Natural killer cell treated with Interleukin-12 subunit alpha and Interleukin-12 subunit beta and Interleukin-15 and Interleukin-18, amount 100 ng/mL, for 72 hours (primary cell): ENCODE measurements at regions not wholly inside any gene's neighbourhood (a gene's known extent, or its start where the extent isn't known, plus 50 kb on each side); places are given as distances from the start of the nearest gene placed in this dataset.
"Not testable (repeated sequence)": the region's sequence is repeated elsewhere in the genome, so short reads cannot be mapped to it uniquely, and the experiment has no call there.

Experiments
- ATAC-seq, 2 donors: fragments of 150-1000 bp; cut with Tn5 transposase in 1 of 2; sonication (Bioruptor Pico), chemical (Tn5 transposase) in 1 of 2; 2 replicates each; pipeline ENCODE4 v1.10.0; 2021
- DNase-seq: peaks from one replicate; pipeline ENCODE4 v3.0.0; 2022; ENCODE audit warnings: low spot score
- H3K27ac Mint-ChIP-seq, 2 donors: 1 replicate in 1 of 2; 2 replicates in 1 of 2; pipeline ENCODE4 v1.8.0; 2022; ENCODE audit warnings: mixed read lengths in 2 of 2, mild to moderate bottlenecking in 1 of 2, moderate library complexity in 1 of 2
- H3K27me3 Mint-ChIP-seq, 2 donors: 1 replicate in 1 of 2; 2 replicates in 1 of 2; pipeline ENCODE4 v1.8.0; 2022; ENCODE audit warnings: mixed read lengths in 2 of 2
- H3K36me3 Mint-ChIP-seq: one replicate; pipeline ENCODE4 v1.8.0; 2022; ENCODE audit warnings: mixed read lengths
- H3K4me1 Mint-ChIP-seq, 2 donors: 1 replicate in 1 of 2; 2 replicates in 1 of 2; pipeline ENCODE4 v1.8.0; 2022; ENCODE audit warnings: low read depth in 2 of 2, mixed read lengths in 2 of 2, mild to moderate bottlenecking in 1 of 2
- H3K4me3 Mint-ChIP-seq: one replicate; pipeline ENCODE4 v1.8.0; 2022; ENCODE audit warnings: mixed read lengths
- H3K9me3 Mint-ChIP-seq: 2 replicates; pipeline ENCODE4 v1.8.0; 2022; ENCODE audit warnings: mixed read lengths

- ATAC-seq (no peak), DNase-seq (no peak)
- Mint-ChIP-seq H3K27me3 (no peaks in the 10 kb centered on the region), H3K4me1 (peaks cover 13 to 17% of the 10 kb centered on the region in 2 donors), H3K9me3 (no peaks in the 10 kb centered on the region), H3K4me3 (no peak overlapping the region), H3K27ac (no peak overlapping the region), H3K36me3 (no peaks in the 10 kb centered on the region)
These were observed 518.8 kb upstream of the ACVR2A start for GRCh38 chr2:147325990-147326389.

- Mint-ChIP-seq H3K9me3 (peaks cover 13% of the 10 kb centered on the region), H3K36me3 (peaks cover 19% of the 10 kb centered on the region), H3K27ac (no peak overlapping the region), H3K4me1 (no peaks in the 10 kb centered on the region), H3K4me3 (no peak overlapping the region), H3K27me3 (no peaks in the 10 kb centered on the region)
- DNase-seq, result no peak
- no peak for ATAC-seq
These were observed 524.7 kb upstream of the ACVR2A start for GRCh38 chr2:147320146-147320545.

- DNase-seq (no peak), ATAC-seq (no peak)
- Mint-ChIP-seq H3K27ac (no peak overlapping the region), H3K36me3 (no peaks in the 10 kb centered on the region), H3K27me3 (peaks cover 0 to 2% of the 10 kb centered on the region in 2 donors), H3K9me3 (no peaks in the 10 kb centered on the region), H3K4me3 (no peak overlapping the region), H3K4me1 (no peaks in the 10 kb centered on the region)
These were observed 533.8 kb upstream of the ACVR2A start for GRCh38 chr2:147311058-147311430.

- no peaks in the 10 kb centered on the region for H3K36me3 Mint-ChIP-seq
- H3K27ac Mint-ChIP-seq, result no peak overlapping the region
- peaks cover 0 to 2% of the 10 kb centered on the region in 2 donors for H3K27me3 Mint-ChIP-seq
- H3K4me1 Mint-ChIP-seq, result no peaks in the 10 kb centered on the region
- H3K9me3 Mint-ChIP-seq, result no peaks in the 10 kb centered on the region
- no peak for ATAC-seq
- no peak overlapping the region for H3K4me3 Mint-ChIP-seq
- DNase-seq, result no peak
These were observed 534.3 kb upstream of the ACVR2A start for GRCh38 chr2:147310335-147311057.

- peak overlapping the region; percentile 42 to 63 for H3K27ac Mint-ChIP-seq
- H3K4me3 Mint-ChIP-seq, result peak overlapping the region; percentile 49
- H3K4me1 Mint-ChIP-seq, result peaks cover 15 to 21% of the 10 kb centered on the region in 2 donors
- peak; percentile 75 to 84 for ATAC-seq
- H3K27me3 Mint-ChIP-seq, result peaks cover 0 to 13% of the 10 kb centered on the region in 2 donors
- DNase-seq, result no peak
- peaks cover 5% of the 10 kb centered on the region for H3K9me3 Mint-ChIP-seq
- H3K36me3 Mint-ChIP-seq, result peaks cover 5% of the 10 kb centered on the region
These were observed 547.0 kb upstream of the ACVR2A start for GRCh38 chr2:147297820-147298219.

GRCh38 chr2:147294825-147295392 is 549.9 kb upstream of the ACVR2A start:
- H3K36me3 Mint-ChIP-seq, result peaks cover 5% of the 10 kb centered on the region
- peak overlapping the region in 1 of 2 donors; percentile 29 for H3K27ac Mint-ChIP-seq
- no peak for DNase-seq
- H3K9me3 Mint-ChIP-seq, result peaks cover 5% of the 10 kb centered on the region
- H3K27me3 Mint-ChIP-seq, result peaks cover 0 to 10% of the 10 kb centered on the region in 2 donors
- ATAC-seq, result no peak
- peaks cover 19 to 26% of the 10 kb centered on the region in 2 donors for H3K4me1 Mint-ChIP-seq
- H3K4me3 Mint-ChIP-seq, result no peak overlapping the region

- DNase-seq (no peak), ATAC-seq (peak in 1 of 2 donors; percentile 22)
- H3K36me3 Mint-ChIP-seq, result peaks cover 5% of the 10 kb centered on the region
- H3K9me3 Mint-ChIP-seq, result peaks cover 5% of the 10 kb centered on the region
- peak overlapping the region in 1 of 2 donors; percentile 29 for H3K27ac Mint-ChIP-seq
- peaks cover 23 to 27% of the 10 kb centered on the region in 2 donors for H3K4me1 Mint-ChIP-seq
- peaks cover 0 to 7% of the 10 kb centered on the region in 2 donors for H3K27me3 Mint-ChIP-seq
- peak overlapping the region; percentile 12 for H3K4me3 Mint-ChIP-seq
These were observed 550.6 kb upstream of the ACVR2A start for GRCh38 chr2:147293991-147294824.

GRCh38 chr2:147288131-147288530 is 556.7 kb upstream of the ACVR2A start:
- peak overlapping the region; percentile 1 to 57 for H3K27ac Mint-ChIP-seq
- no peaks in the 10 kb centered on the region for H3K27me3 Mint-ChIP-seq
- H3K4me3 Mint-ChIP-seq, result peak overlapping the region; percentile 55
- DNase-seq, result no peak
- peak; percentile 72 to 92 for ATAC-seq
- peaks cover 20 to 21% of the 10 kb centered on the region in 2 donors for H3K4me1 Mint-ChIP-seq
- H3K9me3 Mint-ChIP-seq, result peaks cover 3% of the 10 kb centered on the region
- H3K36me3 Mint-ChIP-seq, result no peaks in the 10 kb centered on the region

GRCh38 chr2:147275943-147276342 is 568.9 kb upstream of the ACVR2A start:
- ATAC-seq (no peak), DNase-seq (no peak)
- H3K27ac Mint-ChIP-seq, result no peak overlapping the region
- peaks cover 6% of the 10 kb centered on the region for H3K36me3 Mint-ChIP-seq
- H3K27me3 Mint-ChIP-seq, result peaks cover 0 to 6% of the 10 kb centered on the region in 2 donors
- H3K9me3 Mint-ChIP-seq, result peaks cover 6% of the 10 kb centered on the region
- H3K4me3 Mint-ChIP-seq, result no peak overlapping the region
- peaks cover 0 to 3% of the 10 kb centered on the region in 2 donors for H3K4me1 Mint-ChIP-seq

- H3K36me3 Mint-ChIP-seq, result peaks cover 13% of the 10 kb centered on the region
- no peak for ATAC-seq
- H3K4me3 Mint-ChIP-seq, result no peak overlapping the region
- no peak overlapping the region for H3K27ac Mint-ChIP-seq
- H3K27me3 Mint-ChIP-seq, result peaks cover 0 to 6% of the 10 kb centered on the region in 2 donors
- peaks cover 13% of the 10 kb centered on the region for H3K9me3 Mint-ChIP-seq
- H3K4me1 Mint-ChIP-seq, result peaks cover 0 to 5% of the 10 kb centered on the region in 2 donors
- DNase-seq, result no peak
These were observed 571.2 kb upstream of the ACVR2A start for GRCh38 chr2:147273628-147274027.

GRCh38 chr2:147273106-147273505 is 571.7 kb upstream of the ACVR2A start:
- Mint-ChIP-seq H3K27ac (no peak overlapping the region), H3K9me3 (peaks cover 13% of the 10 kb centered on the region), H3K36me3 (peaks cover 13% of the 10 kb centered on the region), H3K4me3 (no peak overlapping the region), H3K4me1 (peaks cover 0 to 7% of the 10 kb centered on the region in 2 donors), H3K27me3 (peaks cover 0 to 6% of the 10 kb centered on the region in 2 donors)
- DNase-seq (no peak), ATAC-seq (no peak)

- not testable (repeated sequence) for H3K4me1 Mint-ChIP-seq, H3K27me3 Mint-ChIP-seq
These were observed 575.2 kb upstream of the ACVR2A start for GRCh38 chr2:147269581-147269980.

GRCh38 chr2:147260241-147260640 is 584.6 kb upstream of the ACVR2A start:
- peaks cover 5 to 9% of the 10 kb centered on the region in 2 donors for H3K27me3 Mint-ChIP-seq
- no peaks in the 10 kb centered on the region for H3K36me3 Mint-ChIP-seq
- peaks cover 9% of the 10 kb centered on the region for H3K9me3 Mint-ChIP-seq
- ATAC-seq (no peak), DNase-seq (no peak)
- H3K4me3 Mint-ChIP-seq, result no peak overlapping the region
- H3K27ac Mint-ChIP-seq, result no peak overlapping the region
- H3K4me1 Mint-ChIP-seq, result no peaks in the 10 kb centered on the region

More at GRCh38 chr2:147269581-147269980, 575.2 kb upstream of the ACVR2A start:
- not testable (repeated sequence) for H3K4me3 Mint-ChIP-seq, H3K27ac Mint-ChIP-seq, DNase-seq, ATAC-seq
- Mint-ChIP-seq H3K9me3 (peaks cover 14% of the 10 kb centered on the region), H3K36me3 (peaks cover 13% of the 10 kb centered on the region)

- H3K27me3 Mint-ChIP-seq, result peaks cover 9 to 11% of the 10 kb centered on the region in 2 donors
- H3K4me1 Mint-ChIP-seq, result no peaks in the 10 kb centered on the region
- H3K36me3 Mint-ChIP-seq, result peaks cover 7% of the 10 kb centered on the region
- ATAC-seq (no peak), DNase-seq (no peak)
- H3K27ac Mint-ChIP-seq, result no peak overlapping the region
- H3K9me3 Mint-ChIP-seq, result peaks cover 4% of the 10 kb centered on the region
- H3K4me3 Mint-ChIP-seq, result no peak overlapping the region
These were observed 589.0 kb upstream of the ACVR2A start for GRCh38 chr2:147255812-147256211.
